GM19395 (cell line): ENCODE measurements at regions not wholly inside any gene's neighbourhood (a gene's known extent, or its start where the extent isn't known, plus 50 kb on each side); places are given as distances from the start of the nearest gene placed in this dataset.

Source experiments
- ATAC-seq: cut with Tn5 transposase; IDR thresholded peaks from one replicate; pipeline ENCODE4 v1.9.1; 2021; ENCODE audit warnings: mild to moderate bottlenecking, moderate library complexity; ENCODE audit not compliant: unreplicated experiment

DNA sequence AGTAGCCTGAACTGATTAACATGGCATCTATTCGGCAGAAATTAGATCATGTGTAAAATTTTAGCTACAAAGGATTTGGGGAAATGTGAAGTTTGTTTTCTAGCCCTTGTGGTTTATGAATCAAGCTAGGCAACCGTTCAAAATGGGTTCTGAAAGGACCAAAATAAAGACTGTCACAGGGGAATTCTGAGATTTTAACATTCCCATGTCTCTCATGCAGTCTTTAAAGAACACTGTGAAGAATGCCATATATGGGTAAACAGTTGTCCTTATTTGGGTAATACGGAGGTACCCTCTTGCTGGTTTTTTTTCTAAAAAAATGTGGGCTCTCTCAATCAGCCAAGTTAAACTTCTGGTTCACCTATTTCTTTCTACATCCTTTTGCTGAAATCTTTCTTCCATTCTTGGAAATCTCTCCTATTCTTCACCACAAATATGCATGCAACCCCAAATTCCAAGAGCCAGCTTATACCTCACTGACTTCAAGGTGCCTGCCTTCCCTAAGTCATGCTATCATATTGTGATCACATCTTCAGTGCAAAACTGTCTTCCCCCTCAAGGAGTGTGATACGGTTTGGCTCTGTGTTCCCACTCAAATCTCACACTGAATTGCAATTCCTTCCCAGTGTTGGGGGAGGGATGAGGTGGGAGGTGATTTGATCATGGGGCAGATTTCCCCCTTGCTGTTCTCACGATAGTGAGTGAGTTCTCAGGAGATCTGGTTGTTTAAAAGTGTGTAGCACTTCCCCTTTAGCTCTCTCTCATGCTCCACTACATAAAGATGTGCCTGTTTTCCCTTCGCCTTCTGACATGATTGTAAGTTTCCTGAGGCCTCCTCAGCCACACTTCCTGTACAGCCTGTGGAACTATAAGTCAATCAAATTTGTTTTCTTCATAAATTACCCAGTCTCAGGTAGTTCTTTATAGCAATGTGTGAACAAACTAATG lies 308.7 kb downstream of the TTLL7 start:
- no peak for ATAC-seq

DNA sequence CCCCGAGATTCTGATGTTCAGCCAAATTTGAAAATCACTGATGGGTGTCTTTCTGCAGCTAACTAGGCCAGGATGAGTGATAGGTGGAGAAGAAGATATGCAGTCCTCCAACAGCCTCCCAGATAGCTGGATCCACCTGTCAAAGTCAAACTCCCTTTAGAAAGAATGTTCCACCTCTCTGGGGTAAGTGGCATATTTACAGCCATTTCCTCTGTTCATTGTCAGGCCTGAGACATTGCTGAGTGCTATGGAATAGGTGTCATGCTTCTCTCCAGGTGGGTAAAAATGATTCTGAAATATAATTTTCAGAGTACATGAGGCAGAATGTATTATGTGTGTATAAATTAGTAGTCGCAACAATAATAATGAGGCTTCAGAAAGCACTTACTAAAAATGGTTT lies 316.8 kb downstream of the TTLL7 start:
- no peak for ATAC-seq

DNA sequence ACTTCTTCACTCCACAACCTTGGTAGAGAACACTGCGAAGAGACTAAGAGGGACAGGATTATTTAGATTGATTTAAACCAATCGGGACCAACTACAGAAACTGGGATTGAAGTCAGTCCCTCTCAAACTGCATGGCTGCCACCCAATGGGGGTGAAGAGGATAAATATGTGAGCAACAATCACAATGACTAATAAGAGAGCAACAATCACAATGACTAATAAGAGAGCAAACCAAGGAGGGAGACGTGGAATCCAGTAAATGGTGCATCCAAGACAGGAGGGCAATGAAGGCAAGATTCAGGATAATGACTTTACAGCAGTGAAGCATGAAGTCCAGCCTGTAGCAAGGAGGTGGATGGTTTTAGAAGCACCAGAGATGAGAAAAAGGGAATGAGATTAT lies 322.8 kb downstream of the TTLL7 start:
- ATAC-seq = no peak

DNA sequence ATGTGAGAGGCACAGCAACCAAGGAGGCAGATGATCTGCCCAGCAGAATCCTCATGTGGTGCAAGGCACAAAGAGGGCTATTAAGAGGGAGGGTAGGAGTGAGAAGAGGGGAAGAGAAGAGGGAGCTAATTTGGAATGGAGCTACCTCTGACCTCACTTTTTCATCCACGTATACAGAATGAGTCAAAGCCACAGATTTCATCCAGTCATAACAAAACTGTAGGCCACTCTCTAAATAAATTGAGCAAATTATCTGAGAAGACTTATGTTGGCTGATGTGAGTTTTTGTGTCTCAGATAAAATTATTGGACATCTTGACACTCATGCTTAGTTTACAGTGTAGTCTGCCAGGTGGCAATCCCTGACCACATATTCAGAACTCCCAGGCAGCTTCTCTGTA lies 325.6 kb downstream of the TTLL7 start:
- peak; percentile 80 for ATAC-seq

DNA sequence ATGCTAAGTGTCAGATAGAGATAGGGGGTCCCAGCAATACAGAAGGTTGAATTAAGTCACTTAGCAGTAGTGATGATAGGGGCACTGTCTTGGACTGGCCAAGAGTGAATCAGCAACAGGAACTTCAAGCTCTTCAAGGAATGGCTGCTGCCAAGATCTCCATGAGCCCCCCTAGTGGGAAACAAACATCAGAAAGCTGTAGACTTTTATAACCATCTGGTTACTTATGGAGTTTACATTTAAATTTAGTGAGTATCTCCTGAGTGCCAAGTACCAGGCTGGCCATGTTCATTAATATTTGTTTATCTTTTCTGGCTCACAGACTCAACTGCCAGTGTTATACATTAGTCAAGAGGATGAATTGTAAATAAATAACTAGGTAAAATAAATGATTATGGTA lies 327.3 kb downstream of the TTLL7 start:
- ATAC-seq = no peak

DNA sequence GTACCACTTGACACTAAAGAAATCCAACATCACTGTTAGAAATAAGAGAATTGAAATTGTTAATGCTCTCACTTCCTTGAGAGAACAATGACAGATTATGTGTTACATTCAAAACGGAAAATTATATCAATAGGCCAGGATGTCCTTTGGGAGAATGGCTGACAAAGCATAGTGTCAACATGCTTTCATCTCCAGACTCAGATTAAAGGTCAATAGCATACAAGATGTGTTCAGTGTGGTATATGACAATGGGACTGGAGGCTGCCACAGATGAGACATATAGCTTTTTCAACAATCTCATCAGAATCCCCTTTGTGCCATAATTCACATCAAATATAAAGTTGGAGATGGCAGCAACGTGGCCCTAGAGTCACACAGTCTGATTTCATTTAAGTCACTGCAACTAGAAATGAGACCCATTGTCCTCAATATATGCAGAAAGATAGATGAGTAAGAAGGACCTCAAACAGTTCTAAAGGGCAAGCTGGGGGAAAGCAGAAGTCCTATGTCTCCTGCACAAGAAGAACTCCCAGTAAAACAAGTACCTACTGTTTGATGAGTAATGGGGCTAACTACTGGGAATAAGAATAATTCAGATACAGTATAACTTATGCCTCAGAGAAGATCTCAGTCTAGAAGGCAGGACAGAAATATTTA lies 327.9 kb downstream of the TTLL7 start:
- ATAC-seq = no peak

DNA sequence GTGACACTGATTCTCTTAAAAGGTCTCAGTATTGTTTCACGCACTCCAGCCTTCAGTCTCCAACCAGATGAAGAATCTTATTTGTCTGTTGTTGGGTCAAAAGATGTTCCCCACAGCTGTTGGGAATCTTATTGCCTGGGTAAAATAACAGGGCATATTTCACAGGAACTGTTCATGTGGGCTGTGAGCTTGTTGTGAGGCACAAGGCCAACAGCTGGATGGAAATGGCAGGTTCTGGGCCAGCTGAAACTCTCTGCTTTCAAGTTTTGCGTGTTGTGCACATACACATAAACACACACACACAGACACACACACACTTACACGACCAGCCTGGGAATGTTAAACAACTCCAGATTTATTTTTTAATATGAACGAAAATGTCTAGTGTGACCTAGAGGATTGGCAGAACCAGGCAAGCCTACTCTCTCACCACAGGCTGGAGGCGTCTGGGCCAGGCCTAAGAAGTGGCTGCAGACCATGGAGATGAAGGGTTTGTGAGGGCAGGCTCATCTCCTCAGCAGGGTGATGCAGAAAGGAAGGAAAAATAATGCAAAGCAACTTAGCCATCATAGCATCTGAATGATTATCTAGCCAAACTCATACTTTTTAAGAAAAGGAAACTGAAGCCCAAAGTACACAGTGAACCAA lies 357.0 kb downstream of the TTLL7 start:
- no peak for ATAC-seq

DNA sequence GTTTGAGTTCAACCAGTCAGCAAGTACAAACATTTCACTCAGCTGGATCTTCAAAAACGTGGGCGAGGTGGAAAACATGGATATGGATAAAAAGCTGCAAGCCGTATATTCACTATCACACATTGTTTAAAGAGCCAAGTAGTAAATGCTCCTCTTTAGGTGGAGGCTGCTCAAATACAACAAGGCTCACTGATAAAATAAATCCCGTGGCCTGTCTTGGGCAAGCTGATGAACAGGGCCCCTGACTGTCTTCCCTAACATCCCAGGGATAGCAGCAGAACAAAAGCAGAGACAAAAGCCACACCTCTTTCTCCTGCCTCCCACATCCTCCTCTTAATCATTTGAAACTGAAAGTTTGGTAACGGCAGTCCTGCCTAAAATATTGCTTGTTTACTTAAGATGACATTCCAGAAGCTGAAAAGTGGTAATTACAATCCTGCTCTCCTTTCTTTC lies 357.7 kb downstream of the TTLL7 start:
- ATAC-seq = no peak

DNA sequence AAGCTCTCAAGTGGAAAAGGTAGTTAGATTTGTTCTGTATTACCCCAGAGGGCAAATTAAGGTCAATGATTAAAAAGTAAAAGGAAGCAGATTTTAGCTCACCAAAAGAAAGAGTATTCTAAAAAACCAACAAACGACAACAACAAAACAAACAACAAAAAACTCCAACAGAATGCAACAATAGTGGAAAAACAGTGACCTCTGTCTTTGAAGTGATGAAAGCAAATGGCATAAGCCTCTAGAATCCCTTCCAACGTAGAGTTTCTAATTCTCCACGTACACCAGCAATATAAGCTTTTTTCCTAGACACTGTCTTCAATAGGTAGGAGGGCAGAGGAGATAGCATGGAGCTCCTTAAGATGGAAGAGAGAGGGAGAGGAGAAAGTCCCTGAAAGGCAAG lies 359.1 kb downstream of the TTLL7 start:
- ATAC-seq = no peak

DNA sequence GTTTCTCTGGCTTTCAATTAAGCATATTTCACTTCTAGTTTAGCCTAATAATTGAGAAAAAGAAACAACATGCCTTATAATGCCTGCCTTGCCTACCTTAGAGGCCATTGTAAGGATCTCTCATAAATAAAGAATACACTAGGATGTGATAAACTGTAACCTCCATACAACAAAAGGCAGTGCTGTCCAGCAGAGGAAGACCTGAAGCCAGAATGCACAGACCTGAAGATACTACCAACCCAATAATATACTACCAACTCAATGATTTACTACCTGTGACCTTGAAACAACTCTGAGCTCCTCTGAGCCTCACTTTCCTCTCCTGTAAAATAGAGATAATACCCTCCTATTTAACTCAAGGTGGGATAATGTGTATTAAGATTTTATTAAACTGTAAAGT lies 361.3 kb downstream of the TTLL7 start:
- no peak for ATAC-seq

DNA sequence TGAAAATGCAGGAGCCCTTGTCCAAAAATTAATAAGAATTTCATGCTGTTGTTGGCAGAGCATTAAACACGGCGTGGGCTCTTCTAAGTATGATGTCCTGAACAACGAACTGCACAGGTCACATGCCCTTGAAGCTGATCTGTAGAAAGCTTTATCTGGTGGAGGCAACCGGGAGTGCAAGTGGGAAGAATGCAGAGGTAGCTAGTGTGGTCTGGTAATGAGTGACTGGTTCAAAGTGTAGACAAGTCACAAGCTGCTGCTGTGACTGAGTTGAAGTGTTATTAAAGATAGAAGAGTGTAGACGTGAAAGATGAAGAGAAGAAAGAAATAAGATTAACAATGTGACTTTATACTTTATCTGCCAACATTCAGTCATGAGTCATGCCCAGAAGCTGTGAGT lies 361.9 kb downstream of the TTLL7 start:
- ATAC-seq = no peak

DNA sequence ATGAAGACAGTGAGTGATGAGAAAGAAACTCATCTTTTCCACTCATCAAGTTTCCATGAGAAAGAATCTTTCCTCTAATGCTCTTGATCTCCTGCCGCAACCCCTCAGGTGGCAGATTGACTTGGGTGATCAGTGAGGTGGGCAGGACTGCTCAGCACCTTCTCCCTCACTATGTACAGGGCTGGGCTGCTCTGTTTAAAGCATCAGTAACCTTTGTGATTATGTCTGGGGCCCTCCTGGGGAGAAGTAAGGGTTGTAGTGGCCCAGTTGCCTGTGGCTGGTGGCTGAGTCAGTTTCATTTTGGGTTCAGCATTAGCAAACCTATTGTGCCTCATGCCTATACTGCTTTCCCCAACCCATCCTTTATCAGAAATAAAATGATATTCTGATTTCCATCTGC lies 366.0 kb downstream of the TTLL7 start:
- ATAC-seq = no peak

DNA sequence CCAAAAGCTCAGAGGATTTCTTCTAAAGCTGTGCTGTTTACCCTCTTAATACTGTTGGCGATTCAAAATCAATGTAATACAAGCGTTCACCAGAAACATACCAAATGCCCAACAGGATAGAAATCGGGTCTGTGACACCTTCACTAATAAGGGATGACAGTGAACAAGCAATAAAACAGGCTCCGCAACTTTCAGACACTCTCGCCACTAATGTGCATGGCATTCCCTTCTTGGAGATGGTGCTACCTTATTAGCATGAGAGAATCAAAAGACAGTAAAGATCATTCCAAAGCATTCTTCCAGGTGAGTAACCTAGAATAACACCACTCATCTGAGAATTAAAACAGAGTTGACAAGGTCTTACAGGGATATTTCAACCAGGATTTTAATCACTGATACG lies 367.1 kb downstream of the TTLL7 start:
- no peak for ATAC-seq

DNA sequence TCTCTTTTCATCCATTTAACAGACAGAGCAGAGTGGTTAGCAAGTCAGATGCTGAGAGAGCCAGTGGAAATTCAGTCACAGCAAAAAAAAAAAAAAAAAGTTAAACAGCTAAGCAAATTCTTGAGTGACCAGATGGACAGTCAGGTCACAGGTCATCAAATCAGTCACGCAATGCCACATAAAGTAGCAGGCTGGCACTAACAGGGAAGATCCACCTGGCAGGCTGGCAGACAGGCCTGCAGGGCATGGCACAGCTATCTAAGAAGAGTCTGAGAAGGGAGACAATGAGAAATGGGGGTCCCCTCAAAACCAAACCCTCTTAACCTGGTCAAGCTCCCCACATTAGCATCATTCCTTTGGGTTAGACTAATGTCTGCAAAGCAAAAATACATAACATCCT lies 371.9 kb downstream of the TTLL7 start:
- no peak for ATAC-seq

DNA sequence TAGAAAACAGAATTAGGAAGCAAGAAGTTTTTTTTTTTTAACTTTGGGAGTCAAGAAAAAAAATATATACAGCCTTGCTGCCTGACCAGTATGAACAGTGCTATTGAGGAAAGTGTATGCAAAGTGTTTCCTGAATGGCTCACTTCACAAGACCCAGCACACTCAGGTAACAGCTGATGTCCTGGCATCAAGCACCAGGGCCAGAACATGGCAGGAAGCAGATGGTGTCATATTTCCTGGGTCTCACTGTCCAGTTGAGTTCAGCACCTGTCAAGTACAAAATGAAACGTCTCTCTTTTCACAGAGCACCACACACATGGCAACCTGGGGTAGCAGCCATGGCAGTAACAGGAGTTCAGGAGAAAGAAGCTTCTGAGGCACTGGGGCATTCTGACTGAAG lies 372.3 kb downstream of the TTLL7 start:
- ATAC-seq = no peak

DNA sequence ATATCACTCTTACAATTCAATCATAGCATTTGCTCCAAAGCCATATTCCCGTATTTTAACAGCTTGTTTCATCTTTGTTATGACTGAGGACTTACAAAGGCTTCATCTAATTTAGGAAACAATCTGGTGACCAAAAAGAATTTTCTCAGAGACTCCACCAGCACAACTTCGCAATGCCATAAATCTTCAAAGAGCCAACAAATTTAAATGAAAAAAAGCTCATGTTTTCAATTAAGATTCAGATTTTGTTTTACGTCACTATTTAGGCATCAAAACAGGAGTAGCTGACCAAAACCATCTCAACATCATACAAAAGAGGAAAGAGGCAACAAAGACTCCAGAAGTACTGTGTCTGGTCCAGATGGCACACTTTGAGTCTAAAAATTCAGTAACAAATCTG lies 373.3 kb downstream of the TTLL7 start:
- no peak for ATAC-seq

DNA sequence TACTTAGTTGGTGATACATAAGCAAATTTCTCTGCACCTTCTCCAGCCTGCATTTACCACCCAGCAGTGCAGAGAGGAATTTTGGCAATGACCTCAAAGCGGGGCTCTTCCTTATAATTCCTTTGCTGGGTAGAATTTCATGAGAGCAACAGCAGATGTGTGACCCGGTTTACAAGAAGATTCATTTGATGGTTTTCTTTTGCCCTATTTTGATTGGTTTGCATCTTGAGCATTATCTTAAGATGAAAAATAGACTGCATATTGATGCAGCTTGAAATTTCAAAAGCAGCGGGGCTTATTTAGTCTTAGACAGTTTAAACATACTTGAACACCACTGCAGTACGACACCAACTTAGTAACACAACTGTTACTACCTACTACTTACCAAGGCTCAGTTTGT lies 378.9 kb downstream of the TTLL7 start:
- ATAC-seq = no peak

DNA sequence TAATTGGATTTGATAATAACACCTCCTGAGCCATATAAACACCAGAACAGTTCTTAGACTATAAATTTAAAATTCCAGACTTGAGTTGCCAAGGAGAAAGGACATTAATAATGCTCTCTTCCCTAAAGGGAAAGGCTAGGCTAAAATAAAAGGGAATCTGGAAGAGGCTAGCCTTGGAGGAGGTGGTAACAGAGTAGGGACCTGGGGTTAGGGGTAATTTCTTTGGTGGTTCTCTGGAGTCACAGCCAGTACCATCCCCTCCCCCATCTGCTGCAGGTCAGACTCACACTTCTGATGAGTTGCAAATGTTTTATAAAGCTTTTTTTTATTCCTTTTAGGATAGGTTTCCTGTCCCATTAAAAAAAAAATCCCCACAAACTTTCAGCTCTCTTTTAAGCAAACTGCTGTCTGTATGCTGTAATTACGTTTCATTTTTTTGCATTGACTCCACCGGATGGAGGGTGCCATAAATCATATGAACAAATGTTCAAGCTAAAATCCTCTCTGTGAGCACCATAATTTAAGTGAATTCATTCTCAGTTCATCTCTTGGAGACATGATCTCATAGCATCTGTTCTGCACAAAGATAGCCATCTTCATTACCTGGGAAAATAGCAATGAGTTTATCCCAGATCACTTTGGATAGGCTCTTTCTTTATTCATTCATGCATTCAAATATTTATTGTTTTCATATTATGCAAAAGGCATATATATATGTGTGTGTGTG lies 379.6 kb downstream of the TTLL7 start:
- no peak for ATAC-seq

DNA sequence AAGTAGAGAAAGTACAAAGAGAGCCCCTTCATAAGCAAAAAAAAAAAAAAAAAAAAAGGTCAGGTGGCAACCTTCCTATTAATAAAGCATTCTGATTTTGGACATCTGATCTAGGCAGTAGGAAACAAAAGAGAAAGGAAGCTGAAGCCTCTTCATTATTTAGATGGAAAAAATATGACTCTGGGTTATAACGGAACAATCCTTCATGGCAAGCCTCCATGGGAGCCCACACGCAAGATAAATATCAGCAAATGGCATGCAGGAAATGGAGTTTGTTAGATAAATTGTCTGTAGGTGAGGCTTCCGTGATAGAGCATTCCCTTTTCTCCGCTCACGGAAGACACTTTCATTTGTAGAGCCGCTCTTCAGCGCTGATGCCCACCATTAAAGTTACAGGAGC lies 381.0 kb downstream of the TTLL7 start:
- ATAC-seq = no peak

DNA sequence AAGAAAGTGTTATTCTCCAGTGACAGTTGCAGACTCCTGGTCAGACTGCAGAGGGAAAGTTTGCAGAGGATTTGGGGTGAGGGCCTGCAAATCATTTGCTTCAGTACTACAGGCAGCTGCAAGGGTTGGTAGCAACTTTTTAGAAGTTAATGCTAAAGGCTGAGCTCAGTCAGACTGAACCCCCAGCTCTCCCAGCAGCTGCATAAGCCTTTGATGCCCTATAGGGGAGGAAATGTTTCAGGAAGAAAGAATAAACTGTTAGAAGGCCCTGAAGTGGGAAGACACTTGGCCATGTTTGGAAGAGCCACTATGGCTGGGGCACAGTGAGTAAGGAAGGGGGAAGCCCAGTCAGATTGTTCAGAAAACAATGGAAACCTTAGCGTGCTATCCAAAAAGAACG lies 383.6 kb downstream of the TTLL7 start:
- no peak for ATAC-seq

DNA sequence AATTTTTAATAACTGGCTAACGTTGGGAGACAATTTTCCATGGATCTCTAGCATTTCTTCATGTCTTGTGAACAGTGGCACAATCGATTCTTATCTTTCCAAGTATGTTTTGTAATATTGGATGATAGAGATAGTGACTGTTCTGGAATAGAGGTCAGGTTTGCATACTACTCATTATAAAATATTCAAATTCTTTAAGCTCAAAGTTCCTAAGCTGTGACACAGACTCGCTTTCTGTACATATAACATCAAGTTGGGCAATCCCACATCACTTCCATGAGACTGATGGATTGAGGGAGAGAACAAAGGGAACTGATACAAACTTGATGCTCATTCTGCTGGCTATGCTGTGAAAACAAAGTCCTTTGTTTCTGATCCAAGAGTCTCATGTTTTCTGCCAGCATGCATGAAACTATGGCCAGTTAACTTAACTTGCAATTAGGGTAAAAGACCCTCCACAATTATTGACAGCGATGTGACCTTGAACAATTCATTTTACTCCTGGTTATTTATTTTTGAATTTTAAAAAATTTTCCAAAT lies 392.4 kb downstream of the TTLL7 start:
- no peak for ATAC-seq
